AG04450 (cell line): ENCODE measurements at regions not wholly inside any gene's neighbourhood (a gene's known extent, or its start where the extent isn't known, plus 50 kb on each side); places are given as distances from the start of the nearest gene placed in this dataset.

Source experiments
- CTCF ChIA-PET: fragments of 300-600, 350-600 bp; formaldehyde crosslinking; extraction: SDS; loops from one replicate; lab custom pipeline; 2022; ENCODE audit warnings: antibody characterized with exemption, inconsistent platforms; lab: Charles Lee
- POLR2A ChIA-PET: fragments of 350-600 bp; formaldehyde crosslinking; extraction: SDS; loops from one replicate; lab custom pipeline; 2021; ENCODE audit warnings: antibody characterized with exemption, inconsistent platforms; lab: Yijun Ruan, JAX
- DNase-seq: peaks from one replicate; pipeline ENCODE4 v3.0.0-alpha.2; 2011; ENCODE audit warnings: low read depth, low spot score
- H3K27ac ChIP-seq: one replicate; pipeline ENCODE4 v1.5.1; 2012; ENCODE audit warnings: low read depth, low read length, control low read depth
- H3K27me3 ChIP-seq: one replicate; pipeline ENCODE4 v1.6.0; 2012; ENCODE audit warnings: low read length; ENCODE audit not compliant: control insufficient read depth, insufficient read depth
- H3K4me3 ChIP-seq: 2 replicates; pipeline ENCODE4 v1.5.1; 2011; ENCODE audit warnings: mild to moderate bottlenecking, low read depth, low read length, control low read depth
- H3K9me3 ChIP-seq: 2 replicates; pipeline ENCODE4 v1.5.1; 2012; ENCODE audit warnings: low read length; ENCODE audit not compliant: control insufficient read depth, insufficient read depth
- CTCF ChIP-seq: IDR thresholded peaks from 2 replicates; pipeline ENCODE4 v1.5.1; 2011; ENCODE audit warnings: low read depth, low read length, control low read depth, inconsistent platforms

GRCh38 chr2:145305889-145306288 is 786.0 kb upstream of the ZEB2 start:
- no peaks in the 10 kb centered on the region for H3K9me3 ChIP-seq
- CTCF ChIA-PET, result no interaction called here
- H3K27ac ChIP-seq, result no peak overlapping the region
- POLR2A ChIA-PET, result no interaction called here
- H3K27me3 ChIP-seq, result no peaks in the 10 kb centered on the region
- DNase-seq, result no peak
- TF ChIP-seq CTCF, result no peak
- H3K4me3 ChIP-seq, result no peak overlapping the region

GRCh38 chr2:145304501-145304900 is 784.6 kb upstream of the ZEB2 start:
- no peak for TF ChIP-seq CTCF
- no peaks in the 10 kb centered on the region for H3K27me3 ChIP-seq
- H3K9me3 ChIP-seq, result no peaks in the 10 kb centered on the region
- H3K4me3 ChIP-seq, result no peak overlapping the region
- ChIA-PET CTCF (no interaction called here), POLR2A (no interaction called here)
- H3K27ac ChIP-seq, result no peak overlapping the region
- DNase-seq, result no peak

- Histone ChIP-seq H3K27me3 (no peaks in the 10 kb centered on the region), H3K27ac (no peak overlapping the region), H3K9me3 (no peaks in the 10 kb centered on the region), H3K4me3 (no peak overlapping the region)
- POLR2A ChIA-PET, result no interaction called here
- CTCF ChIA-PET, result no interaction called here
- TF ChIP-seq CTCF, result no peak
- no peak for DNase-seq
Measured at GRCh38 chr2:145303536-145303935, 783.6 kb upstream of the ZEB2 start.

GRCh38 chr2:145302886-145303285 is 783.0 kb upstream of the ZEB2 start:
- ChIA-PET CTCF (no interaction called here), POLR2A (no interaction called here)

GRCh38 chr2:145302451-145302850 is 782.5 kb upstream of the ZEB2 start:
- H3K27me3 ChIP-seq, result no peaks in the 10 kb centered on the region
- ChIA-PET POLR2A (no interaction called here), CTCF (no interaction called here)
- DNase-seq, result no peak
- no peak overlapping the region for H3K4me3 ChIP-seq
- H3K9me3 ChIP-seq, result no peaks in the 10 kb centered on the region
- no peak for TF ChIP-seq CTCF
- H3K27ac ChIP-seq, result no peak overlapping the region

More at GRCh38 chr2:145302886-145303285, 783.0 kb upstream of the ZEB2 start:
- TF ChIP-seq CTCF, result no peak
- Histone ChIP-seq H3K4me3 (no peak overlapping the region), H3K9me3 (no peaks in the 10 kb centered on the region), H3K27ac (no peak overlapping the region), H3K27me3 (no peaks in the 10 kb centered on the region)
- no peak for DNase-seq
